Progenitor cell of endocrine pancreas (in vitro differentiated cells): ENCODE measurements at regions not wholly inside any gene's neighbourhood (a gene's known extent, or its start where the extent isn't known, plus 50 kb on each side); places are given as distances from the start of the nearest gene placed in this dataset.

Source experiments
- DNase-seq: peaks from one replicate; pipeline ENCODE4 v3.0.0; 2021; ENCODE audit warnings: low spot score; ENCODE audit not compliant: unreplicated experiment
- H3K27ac Mint-ChIP-seq: 2 replicates; pipeline ENCODE4 v1.8.0; 2021; ENCODE audit warnings: mild to moderate bottlenecking, moderate library complexity, mixed read lengths
- H3K27me3 Mint-ChIP-seq: 2 replicates; pipeline ENCODE4 v1.8.0; 2021; ENCODE audit warnings: mixed read lengths
- H3K36me3 Mint-ChIP-seq: 2 replicates; pipeline ENCODE4 v1.8.0; 2022; ENCODE audit warnings: mixed read lengths; ENCODE audit not compliant: insufficient read depth
- H3K4me1 Mint-ChIP-seq: 2 replicates; pipeline ENCODE4 v1.8.0; 2021; ENCODE audit warnings: low read depth, mixed read lengths
- H3K4me3 Mint-ChIP-seq: 2 replicates; pipeline ENCODE4 v1.8.0; 2021; ENCODE audit warnings: low read depth, mild to moderate bottlenecking, moderate library complexity, mixed read lengths
- H3K9me3 Mint-ChIP-seq: 2 replicates; pipeline ENCODE4 v1.8.0; 2021; ENCODE audit warnings: low read depth, mixed read lengths
- TF ChIP-seq, protein P1 (sequence below): fragments of 200-600 bp; sonication (generic); IDR thresholded peaks from one replicate; pipeline ENCODE4 v1.5.0; 2021; ENCODE audit warnings: antibody characterized with exemption, mild to moderate bottlenecking; ENCODE audit not compliant: unreplicated experiment

DNA sequence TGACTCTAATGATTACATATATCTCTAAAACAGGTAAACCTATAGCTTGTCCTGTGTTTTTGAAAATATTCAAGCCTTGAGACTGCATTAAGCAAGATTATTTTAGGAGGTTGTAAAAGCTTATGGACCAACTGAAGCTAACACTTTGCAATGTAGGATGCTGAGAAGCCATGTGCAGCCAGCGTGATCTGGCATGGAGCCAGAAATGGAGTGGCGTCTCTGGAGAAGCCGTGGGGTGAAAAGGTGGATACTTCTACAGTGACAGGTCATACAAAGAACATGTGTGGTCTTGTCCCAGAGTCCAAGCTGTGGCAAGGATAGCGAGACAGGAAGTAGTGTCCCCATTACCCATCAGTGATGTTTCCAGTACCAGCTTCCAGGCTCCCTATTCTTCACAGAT lies 100.8 kb upstream of the CD180 start:
- peaks cover under 1% of the 10 kb centered on the region for H3K4me1 Mint-ChIP-seq
- DNase-seq: no peak
- H3K9me3 Mint-ChIP-seq: no peaks in the 10 kb centered on the region
- no peaks in the 10 kb centered on the region for H3K36me3 Mint-ChIP-seq
- TF ChIP-seq, protein P1, sequence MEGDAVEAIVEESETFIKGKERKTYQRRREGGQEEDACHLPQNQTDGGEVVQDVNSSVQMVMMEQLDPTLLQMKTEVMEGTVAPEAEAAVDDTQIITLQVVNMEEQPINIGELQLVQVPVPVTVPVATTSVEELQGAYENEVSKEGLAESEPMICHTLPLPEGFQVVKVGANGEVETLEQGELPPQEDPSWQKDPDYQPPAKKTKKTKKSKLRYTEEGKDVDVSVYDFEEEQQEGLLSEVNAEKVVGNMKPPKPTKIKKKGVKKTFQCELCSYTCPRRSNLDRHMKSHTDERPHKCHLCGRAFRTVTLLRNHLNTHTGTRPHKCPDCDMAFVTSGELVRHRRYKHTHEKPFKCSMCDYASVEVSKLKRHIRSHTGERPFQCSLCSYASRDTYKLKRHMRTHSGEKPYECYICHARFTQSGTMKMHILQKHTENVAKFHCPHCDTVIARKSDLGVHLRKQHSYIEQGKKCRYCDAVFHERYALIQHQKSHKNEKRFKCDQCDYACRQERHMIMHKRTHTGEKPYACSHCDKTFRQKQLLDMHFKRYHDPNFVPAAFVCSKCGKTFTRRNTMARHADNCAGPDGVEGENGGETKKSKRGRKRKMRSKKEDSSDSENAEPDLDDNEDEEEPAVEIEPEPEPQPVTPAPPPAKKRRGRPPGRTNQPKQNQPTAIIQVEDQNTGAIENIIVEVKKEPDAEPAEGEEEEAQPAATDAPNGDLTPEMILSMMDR: no peak
- no peaks in the 10 kb centered on the region for H3K27me3 Mint-ChIP-seq
- H3K27ac Mint-ChIP-seq: no peak overlapping the region
- no peak overlapping the region for H3K4me3 Mint-ChIP-seq

DNA sequence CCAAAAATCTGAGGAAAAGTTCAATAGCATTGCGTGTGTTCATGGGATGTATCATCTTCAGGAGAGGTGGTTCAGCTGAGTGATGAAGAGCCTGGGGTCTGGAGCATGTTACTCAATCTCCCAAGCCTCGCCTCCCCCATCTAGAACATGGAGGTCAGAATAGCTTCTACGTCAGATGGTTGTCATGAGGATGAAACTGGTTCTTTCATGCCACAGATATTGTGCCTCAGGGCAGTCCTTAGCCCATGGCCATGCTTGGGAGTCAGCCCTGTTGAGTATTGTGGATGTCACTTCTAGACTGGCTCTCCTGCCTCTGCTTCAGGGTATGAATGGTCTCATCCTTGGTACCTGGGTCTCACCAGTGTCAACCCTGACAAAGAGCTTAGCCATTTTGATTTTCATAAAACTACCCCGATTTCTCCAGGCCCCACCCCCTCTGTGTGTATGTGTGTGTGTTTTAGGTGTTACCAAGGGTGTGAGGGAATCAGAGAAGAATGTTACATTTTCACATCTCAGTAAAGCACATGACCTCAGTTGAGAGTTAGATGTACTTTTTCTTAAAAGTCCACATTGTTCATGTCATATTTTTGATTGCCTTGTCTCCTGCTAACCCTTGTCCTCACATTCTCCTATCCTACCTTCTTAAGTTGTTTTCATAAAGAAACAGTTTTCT lies 97.8 kb upstream of the CD180 start:
- no peaks in the 10 kb centered on the region for H3K36me3 Mint-ChIP-seq
- H3K27ac Mint-ChIP-seq: no peak overlapping the region

DNA sequence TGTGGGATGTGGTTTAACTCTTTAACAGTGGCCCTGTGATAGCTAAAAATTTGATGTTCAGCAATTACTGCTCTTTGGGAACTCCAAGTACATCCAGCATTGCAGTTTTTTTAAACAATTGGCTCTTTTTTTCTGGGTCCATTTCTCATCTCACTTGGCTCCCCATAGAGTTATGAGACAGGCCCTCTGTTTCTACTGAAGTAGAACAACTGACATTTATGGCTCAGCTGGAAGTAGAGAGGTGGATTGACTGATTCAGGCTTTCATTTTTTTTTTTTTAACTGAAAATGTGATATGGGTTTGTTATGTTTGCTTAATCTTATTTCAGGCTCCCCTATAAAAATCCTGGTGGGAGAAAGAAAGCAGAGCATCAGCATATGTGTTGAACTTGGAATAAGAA lies 96.6 kb upstream of the CD180 start:
- Mint-ChIP-seq H3K36me3 (no peaks in the 10 kb centered on the region), H3K27me3 (peaks cover 3% of the 10 kb centered on the region), H3K27ac (no peak overlapping the region), H3K4me1 (peaks cover 2% of the 10 kb centered on the region), H3K4me3 (no peak overlapping the region), H3K9me3 (no peaks in the 10 kb centered on the region)
- DNase-seq: no peak
- TF ChIP-seq, protein P1: no peak

More for the DNA sequence above, 97.8 kb upstream of the CD180 start:
- Mint-ChIP-seq H3K4me1 (peaks cover 2% of the 10 kb centered on the region), H3K9me3 (no peaks in the 10 kb centered on the region), H3K4me3 (no peak overlapping the region), H3K27me3 (peaks cover 3% of the 10 kb centered on the region)
- TF ChIP-seq, protein P1: no peak
- DNase-seq: no peak

DNA sequence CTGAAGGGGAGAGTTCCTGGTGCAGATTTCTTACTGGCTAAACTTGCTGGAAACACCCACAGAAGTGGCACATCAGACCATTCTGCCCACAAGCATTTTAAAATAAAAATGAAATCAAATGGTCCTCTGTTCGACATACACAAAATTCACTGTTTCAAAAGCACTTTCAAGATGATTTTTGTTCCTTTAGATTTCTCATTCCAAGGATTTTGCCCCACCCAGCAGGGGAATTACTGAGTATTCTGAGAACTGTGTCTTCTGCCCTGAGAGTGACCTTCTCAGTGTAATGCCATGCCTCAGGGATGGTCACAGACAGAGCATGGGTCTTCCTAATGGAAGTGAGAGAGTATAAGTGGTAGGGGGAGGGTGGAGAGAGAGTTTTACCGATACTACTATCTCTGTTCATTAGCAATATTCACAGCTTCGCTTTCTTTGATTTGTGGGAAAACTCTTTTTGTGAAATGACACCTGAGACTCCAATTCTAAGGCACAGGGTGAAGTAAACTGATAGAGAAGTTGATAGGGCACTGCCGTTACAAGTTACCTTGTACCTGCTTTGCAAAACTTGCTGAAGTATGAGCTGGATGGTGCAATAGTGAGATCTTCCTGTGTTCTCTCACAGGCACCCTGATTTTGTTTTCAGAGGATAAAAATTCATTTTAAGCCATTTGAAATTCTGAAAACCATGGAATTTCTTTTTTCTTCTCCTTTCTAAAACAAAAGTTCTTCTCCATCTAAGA lies 95.8 kb upstream of the CD180 start:
- Mint-ChIP-seq H3K9me3 (no peaks in the 10 kb centered on the region), H3K27me3 (peaks cover 3% of the 10 kb centered on the region), H3K27ac (no peak overlapping the region), H3K4me1 (peaks cover 2% of the 10 kb centered on the region), H3K36me3 (no peaks in the 10 kb centered on the region), H3K4me3 (no peak overlapping the region)
- TF ChIP-seq, protein P1: no peak
- no peak for DNase-seq

DNA sequence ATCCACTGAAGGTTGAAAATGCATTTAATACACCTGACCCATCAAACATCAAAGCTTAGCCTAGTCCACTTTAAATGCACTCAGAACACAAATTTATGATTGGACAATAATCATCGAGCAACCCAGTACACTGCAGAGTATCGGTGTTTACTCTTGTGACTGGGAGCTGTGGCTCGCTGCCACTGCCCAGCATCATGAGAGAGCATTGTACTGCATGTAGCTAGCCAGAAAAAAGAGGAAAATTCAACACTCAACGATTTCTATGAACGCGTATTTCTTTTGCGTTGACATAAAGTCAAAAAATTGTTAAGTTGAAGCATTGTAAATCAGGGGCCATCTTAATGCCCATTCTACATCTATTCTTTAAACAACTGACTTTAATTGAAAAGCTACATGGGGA lies 95.1 kb upstream of the CD180 start:
- H3K27ac Mint-ChIP-seq: no peak overlapping the region
- no peak for DNase-seq
- H3K4me1 Mint-ChIP-seq: peaks cover 5% of the 10 kb centered on the region
- TF ChIP-seq, protein P1: no peak
- peaks cover 3% of the 10 kb centered on the region for H3K27me3 Mint-ChIP-seq
- H3K36me3 Mint-ChIP-seq: no peaks in the 10 kb centered on the region
- H3K9me3 Mint-ChIP-seq: no peaks in the 10 kb centered on the region
- H3K4me3 Mint-ChIP-seq: no peak overlapping the region
